Endothelial cell (in vitro differentiated cells): ENCODE measurements at regions not wholly inside any gene's neighbourhood (a gene's known extent, or its start where the extent isn't known, plus 50 kb on each side); places are given as distances from the start of the nearest gene placed in this dataset.
"Not testable (repeated sequence)": the region's sequence is repeated elsewhere in the genome, so short reads cannot be mapped to it uniquely, and the experiment has no call there.

Source experiments
- DNase-seq: peaks from one replicate; pipeline ENCODE4 v3.0.0; 2021; ENCODE audit warnings: low spot score
- H3K27ac Mint-ChIP-seq: one replicate; pipeline ENCODE4 v1.8.0; 2021; ENCODE audit warnings: mixed read lengths, inconsistent platforms; ENCODE audit not compliant: unreplicated experiment
- H3K27me3 Mint-ChIP-seq: one replicate; pipeline ENCODE4 v1.8.0; 2021; ENCODE audit warnings: mild to moderate bottlenecking, moderate library complexity, mixed read lengths, inconsistent platforms; ENCODE audit not compliant: unreplicated experiment
- H3K36me3 Mint-ChIP-seq: one replicate; pipeline ENCODE4 v1.8.0; 2021; ENCODE audit warnings: mild to moderate bottlenecking, low read depth, mixed read lengths, inconsistent platforms; ENCODE audit not compliant: unreplicated experiment
- H3K4me1 Mint-ChIP-seq: one replicate; pipeline ENCODE4 v1.8.0; 2021; ENCODE audit warnings: mild to moderate bottlenecking, mixed read lengths, inconsistent platforms; ENCODE audit not compliant: unreplicated experiment
- H3K4me3 Mint-ChIP-seq: one replicate; pipeline ENCODE4 v1.8.0; 2021; ENCODE audit warnings: mild to moderate bottlenecking, mixed read lengths, inconsistent platforms; ENCODE audit not compliant: unreplicated experiment
- H3K9me3 Mint-ChIP-seq: one replicate; pipeline ENCODE4 v1.8.0; 2021; ENCODE audit warnings: mixed read lengths, inconsistent platforms; ENCODE audit not compliant: unreplicated experiment
- TF ChIP-seq, protein P1 (sequence below): fragments of 200-600 bp; sonication (generic); IDR thresholded peaks from one replicate; pipeline ENCODE4 v1.5.0; 2021; ENCODE audit warnings: antibody characterized with exemption; ENCODE audit not compliant: unreplicated experiment

DNA sequence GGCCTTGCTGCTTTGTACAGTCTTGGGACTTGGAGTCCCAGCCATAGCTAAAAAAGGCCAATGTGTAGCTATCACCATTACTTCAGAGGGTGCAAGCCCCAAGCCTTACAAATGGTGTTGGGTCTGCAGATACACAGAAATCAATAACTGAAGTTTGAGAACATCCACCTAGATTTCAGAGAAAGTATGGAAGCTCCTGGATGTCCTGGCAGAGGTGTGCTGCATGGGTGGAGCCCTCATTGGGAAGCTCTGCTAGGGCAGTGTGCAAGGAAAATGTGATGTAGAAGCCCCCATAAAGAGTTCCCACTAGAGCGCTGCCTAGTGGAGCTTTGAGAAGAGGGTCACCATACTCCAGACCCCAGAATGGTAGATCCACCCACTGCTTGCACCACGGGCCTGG is 626.7 kb upstream of the COX7C start:
- Mint-ChIP-seq H3K27ac (no peak overlapping the region), H3K9me3 (peaks cover 5% of the 10 kb centered on the region), H3K27me3 (no peaks in the 10 kb centered on the region), H3K4me3 (no peak overlapping the region), H3K4me1 (no peaks in the 10 kb centered on the region), H3K36me3 (peaks cover 4% of the 10 kb centered on the region)
- TF ChIP-seq, protein P1, sequence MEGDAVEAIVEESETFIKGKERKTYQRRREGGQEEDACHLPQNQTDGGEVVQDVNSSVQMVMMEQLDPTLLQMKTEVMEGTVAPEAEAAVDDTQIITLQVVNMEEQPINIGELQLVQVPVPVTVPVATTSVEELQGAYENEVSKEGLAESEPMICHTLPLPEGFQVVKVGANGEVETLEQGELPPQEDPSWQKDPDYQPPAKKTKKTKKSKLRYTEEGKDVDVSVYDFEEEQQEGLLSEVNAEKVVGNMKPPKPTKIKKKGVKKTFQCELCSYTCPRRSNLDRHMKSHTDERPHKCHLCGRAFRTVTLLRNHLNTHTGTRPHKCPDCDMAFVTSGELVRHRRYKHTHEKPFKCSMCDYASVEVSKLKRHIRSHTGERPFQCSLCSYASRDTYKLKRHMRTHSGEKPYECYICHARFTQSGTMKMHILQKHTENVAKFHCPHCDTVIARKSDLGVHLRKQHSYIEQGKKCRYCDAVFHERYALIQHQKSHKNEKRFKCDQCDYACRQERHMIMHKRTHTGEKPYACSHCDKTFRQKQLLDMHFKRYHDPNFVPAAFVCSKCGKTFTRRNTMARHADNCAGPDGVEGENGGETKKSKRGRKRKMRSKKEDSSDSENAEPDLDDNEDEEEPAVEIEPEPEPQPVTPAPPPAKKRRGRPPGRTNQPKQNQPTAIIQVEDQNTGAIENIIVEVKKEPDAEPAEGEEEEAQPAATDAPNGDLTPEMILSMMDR = no peak
- DNase-seq = no peak

DNA sequence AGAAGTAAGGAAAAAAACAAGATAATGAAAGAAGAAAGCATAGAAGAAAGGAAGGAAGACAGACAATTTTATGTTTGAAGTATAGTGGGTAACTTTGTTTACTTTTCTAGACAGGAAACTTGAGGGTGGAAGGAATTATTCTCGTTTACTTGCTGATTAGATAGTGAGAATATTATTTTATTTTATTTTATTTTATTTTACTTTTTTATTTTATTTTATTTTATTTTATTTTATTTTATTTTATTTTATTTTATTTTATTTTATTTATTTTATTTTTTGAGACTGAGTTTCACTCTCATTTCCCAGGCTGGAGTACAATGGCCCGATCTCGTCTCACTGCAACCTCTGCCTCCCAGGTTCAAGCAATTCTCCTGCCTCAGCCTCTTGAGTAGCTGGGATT is 623.1 kb upstream of the COX7C start:
- H3K27ac Mint-ChIP-seq, H3K9me3 Mint-ChIP-seq, H3K4me1 Mint-ChIP-seq, H3K27me3 Mint-ChIP-seq, H3K36me3 Mint-ChIP-seq, H3K4me3 Mint-ChIP-seq, DNase-seq: not testable (repeated sequence)

DNA sequence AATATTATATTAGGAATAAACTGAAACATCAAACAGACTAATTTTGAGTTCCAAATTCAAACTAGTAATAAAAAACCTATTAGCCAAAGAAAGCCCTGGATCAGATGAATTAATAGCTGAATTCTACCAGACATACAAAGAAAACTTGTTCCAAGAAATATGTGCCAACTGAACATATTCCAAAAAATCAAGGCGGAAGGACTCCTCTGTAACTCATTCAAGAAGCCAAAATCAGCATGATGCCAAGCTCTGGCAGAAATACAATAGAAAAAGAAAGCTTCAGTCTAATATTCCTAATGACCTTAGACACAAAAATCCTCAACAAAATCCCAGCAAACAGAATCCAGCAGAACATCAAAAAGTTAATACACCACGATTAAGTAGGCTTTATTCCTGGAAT is 619.1 kb upstream of the COX7C start:
- peaks cover 2% of the 10 kb centered on the region for H3K27me3 Mint-ChIP-seq
- no peak overlapping the region for H3K27ac Mint-ChIP-seq
- H3K9me3 Mint-ChIP-seq = no peaks in the 10 kb centered on the region
- no peak for DNase-seq
- no peak overlapping the region for H3K4me3 Mint-ChIP-seq
- no peaks in the 10 kb centered on the region for H3K4me1 Mint-ChIP-seq
- no peaks in the 10 kb centered on the region for H3K36me3 Mint-ChIP-seq
- TF ChIP-seq, protein P1 = no peak

DNA sequence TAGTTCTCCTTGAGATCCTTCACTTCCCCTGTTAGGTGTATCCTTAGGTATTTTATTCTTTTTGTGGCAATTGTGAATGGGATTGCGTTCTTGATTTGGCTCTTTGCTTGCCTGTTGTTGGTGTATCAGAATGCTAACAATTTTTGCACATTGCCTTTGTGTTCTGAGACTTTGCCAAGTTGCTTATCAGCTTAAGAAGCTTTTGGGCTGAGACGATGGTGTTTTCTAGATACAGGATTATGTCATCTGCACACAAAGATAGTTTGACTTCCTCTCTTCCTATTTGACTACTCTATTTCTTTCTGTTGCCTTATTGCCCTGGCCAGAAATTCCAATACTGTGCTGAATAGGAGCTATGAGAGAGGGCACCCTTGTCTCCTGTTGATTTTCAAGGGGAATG is 609.4 kb upstream of the COX7C start:
- TF ChIP-seq, protein P1 = no peak
- no peaks in the 10 kb centered on the region for H3K36me3 Mint-ChIP-seq
- no peak for DNase-seq
- no peaks in the 10 kb centered on the region for H3K9me3 Mint-ChIP-seq
- no peaks in the 10 kb centered on the region for H3K4me1 Mint-ChIP-seq
- H3K27me3 Mint-ChIP-seq = no peaks in the 10 kb centered on the region
- no peak overlapping the region for H3K4me3 Mint-ChIP-seq
- no peak overlapping the region for H3K27ac Mint-ChIP-seq

DNA sequence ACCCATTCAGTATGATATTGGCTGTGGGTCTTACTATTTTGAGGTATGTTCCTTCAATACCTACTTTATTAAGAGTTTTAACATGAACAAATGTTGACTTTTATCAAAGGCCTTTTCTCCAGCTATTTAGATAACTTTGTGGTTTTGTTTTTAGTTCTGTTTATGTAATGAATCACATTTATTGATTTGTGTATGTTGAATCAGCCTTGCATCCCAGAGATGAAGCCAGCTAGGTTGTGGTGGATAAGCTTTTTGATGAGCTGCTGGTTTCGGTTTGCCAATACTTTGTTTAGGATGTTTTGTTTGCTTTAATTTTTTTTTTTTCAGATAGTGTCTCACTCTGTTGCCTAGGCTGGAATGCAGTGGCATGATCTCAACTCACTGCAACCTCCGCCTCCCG is 609.0 kb upstream of the COX7C start:
- Mint-ChIP-seq H3K4me3 (no peak overlapping the region), H3K9me3 (no peaks in the 10 kb centered on the region), H3K27ac (no peak overlapping the region), H3K27me3 (no peaks in the 10 kb centered on the region), H3K36me3 (no peaks in the 10 kb centered on the region), H3K4me1 (no peaks in the 10 kb centered on the region)
- no peak for DNase-seq
- TF ChIP-seq, protein P1 = no peak

DNA sequence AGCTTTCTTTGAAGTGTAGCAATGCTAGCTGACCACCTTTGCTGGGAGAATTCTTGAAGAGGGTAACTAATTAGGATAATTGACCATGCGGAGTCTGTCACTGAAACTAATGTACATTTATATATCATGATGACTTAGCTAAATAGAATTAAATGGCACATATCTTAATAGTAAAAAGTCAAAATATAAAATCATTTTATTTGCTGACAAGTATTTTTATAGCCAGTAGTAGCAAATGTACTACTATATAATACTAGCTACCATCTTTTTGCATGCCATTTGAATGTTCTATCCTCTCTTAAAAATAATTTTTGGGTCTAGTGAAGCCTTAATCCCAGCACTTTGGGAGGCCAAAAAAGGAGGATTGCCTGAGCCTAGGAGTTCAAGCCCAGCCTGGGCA is 605.8 kb upstream of the COX7C start:
- no peaks in the 10 kb centered on the region for H3K27me3 Mint-ChIP-seq
- H3K36me3 Mint-ChIP-seq = no peaks in the 10 kb centered on the region
- TF ChIP-seq, protein P1 = no peak
- H3K9me3 Mint-ChIP-seq = no peaks in the 10 kb centered on the region
- DNase-seq = no peak
- H3K27ac Mint-ChIP-seq = no peak overlapping the region
- H3K4me1 Mint-ChIP-seq = no peaks in the 10 kb centered on the region
- no peak overlapping the region for H3K4me3 Mint-ChIP-seq
